ENCODE measurements at regions not wholly inside any gene's neighbourhood (a gene's known extent, or its start where the extent isn't known, plus 50 kb on each side); places are given as distances from the start of the nearest gene placed in this dataset.

GRCh38 chr2:22198381-22199283, 1074.9 kb downstream of the TDRD15 start:
- no peak for TF ChIP-seq TAF1 (IDR thresholded peaks at IDR 0.05; ENCODE audit: low read depth, low read length)
- TF ChIP-seq POLR2A (IDR thresholded peaks at IDR 0.05; ENCODE audit: low read depth, low read length), result no peak
- TF ChIP-seq SPI1 (IDR thresholded peaks at IDR 0.05; ENCODE audit: low read depth, low read length), result no peak
- no peak for TF ChIP-seq POLR2AphosphoS5 (IDR thresholded peaks at IDR 0.05; ENCODE audit: low read depth, low read length)
